ENCODE measurements at regions not wholly inside any gene's neighbourhood (a gene's known extent, or its start where the extent isn't known, plus 50 kb on each side); places are given as distances from the start of the nearest gene placed in this dataset.

GRCh38 chr22:47389201-47389600 lies 626.8 kb downstream of the TBC1D22A start:
- no peak for TF ChIP-seq EZH2 (IDR thresholded peaks at IDR 0.05; ENCODE audit: insufficient read depth, poor library complexity, severe bottlenecking)
- TF ChIP-seq EZH2phosphoT487 (IDR thresholded peaks at IDR 0.05; ENCODE audit: insufficient read depth, low read depth): no peak
